ENCODE measurements at regions not wholly inside any gene's neighbourhood (a gene's known extent, or its start where the extent isn't known, plus 50 kb on each side); places are given as distances from the start of the nearest gene placed in this dataset.

DNA sequence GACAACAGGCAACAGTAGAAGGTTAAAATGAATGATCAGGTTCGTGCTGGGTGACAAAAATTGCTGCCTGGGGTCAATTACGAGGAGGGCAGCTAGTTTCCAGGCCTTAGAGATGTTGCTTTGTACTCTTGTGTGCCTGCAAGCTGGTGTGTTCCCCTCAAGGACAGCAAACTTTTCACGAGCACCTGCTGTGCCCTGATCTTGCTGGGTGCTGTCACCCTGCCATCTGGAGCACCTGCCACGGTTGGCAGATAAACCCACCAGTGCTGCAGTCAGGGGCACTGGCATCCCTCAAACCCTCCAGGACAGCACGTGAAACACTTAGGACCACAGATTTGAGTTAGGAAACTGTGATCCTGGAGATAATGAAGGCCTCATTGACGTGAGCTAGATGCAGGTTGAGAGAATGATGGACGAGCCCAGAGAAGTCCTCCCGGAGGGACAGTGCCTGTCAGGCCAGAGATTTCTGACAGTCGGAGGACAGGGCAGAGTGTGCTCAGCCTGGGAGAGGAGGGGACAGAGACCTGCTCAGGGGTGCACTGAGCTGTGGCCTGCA lies 104.3 kb upstream of the RAB12 start:
- Histone ChIP-seq H3K4me3 (IDR thresholded peaks at IDR 0.05; ENCODE audit: insufficient read depth, low read depth, low read length) (no peak overlapping the region), H3K36me3 (ENCODE audit: insufficient read depth) (no peaks in the 10 kb centered on the region), H3K27ac (no peak overlapping the region), H3K4me1 (ENCODE audit: low read depth, poor library complexity, severe bottlenecking) (no peaks in the 10 kb centered on the region), H3K27me3 (ENCODE audit: insufficient read depth, low read depth) (no peaks in the 10 kb centered on the region), H2AFZ (ENCODE audit: low read depth) (no peak overlapping the region), H3K79me2 (ENCODE audit: insufficient read depth, low read depth) (no peaks in the 10 kb centered on the region), H3K9ac (no peak overlapping the region), H4K20me1 (ENCODE audit: insufficient read depth) (no peaks in the 10 kb centered on the region), H3K4me2 (no peak overlapping the region)
- TF ChIP-seq, protein P1, sequence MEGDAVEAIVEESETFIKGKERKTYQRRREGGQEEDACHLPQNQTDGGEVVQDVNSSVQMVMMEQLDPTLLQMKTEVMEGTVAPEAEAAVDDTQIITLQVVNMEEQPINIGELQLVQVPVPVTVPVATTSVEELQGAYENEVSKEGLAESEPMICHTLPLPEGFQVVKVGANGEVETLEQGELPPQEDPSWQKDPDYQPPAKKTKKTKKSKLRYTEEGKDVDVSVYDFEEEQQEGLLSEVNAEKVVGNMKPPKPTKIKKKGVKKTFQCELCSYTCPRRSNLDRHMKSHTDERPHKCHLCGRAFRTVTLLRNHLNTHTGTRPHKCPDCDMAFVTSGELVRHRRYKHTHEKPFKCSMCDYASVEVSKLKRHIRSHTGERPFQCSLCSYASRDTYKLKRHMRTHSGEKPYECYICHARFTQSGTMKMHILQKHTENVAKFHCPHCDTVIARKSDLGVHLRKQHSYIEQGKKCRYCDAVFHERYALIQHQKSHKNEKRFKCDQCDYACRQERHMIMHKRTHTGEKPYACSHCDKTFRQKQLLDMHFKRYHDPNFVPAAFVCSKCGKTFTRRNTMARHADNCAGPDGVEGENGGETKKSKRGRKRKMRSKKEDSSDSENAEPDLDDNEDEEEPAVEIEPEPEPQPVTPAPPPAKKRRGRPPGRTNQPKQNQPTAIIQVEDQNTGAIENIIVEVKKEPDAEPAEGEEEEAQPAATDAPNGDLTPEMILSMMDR (conservative IDR thresholded peaks at IDR 0.05; ENCODE audit: low read depth, low read length) = no peak

- Histone ChIP-seq H4K20me1 (ENCODE audit: insufficient read depth) (no peaks in the 10 kb centered on the region), H3K4me1 (ENCODE audit: low read depth, poor library complexity, severe bottlenecking) (no peaks in the 10 kb centered on the region), H3K4me3 (IDR thresholded peaks at IDR 0.05; ENCODE audit: insufficient read depth, low read depth, low read length) (no peak overlapping the region), H3K9ac (no peak overlapping the region), H3K79me2 (ENCODE audit: insufficient read depth, low read depth) (no peaks in the 10 kb centered on the region), H3K27ac (no peak overlapping the region), H3K27me3 (ENCODE audit: insufficient read depth, low read depth) (no peaks in the 10 kb centered on the region), H3K36me3 (ENCODE audit: insufficient read depth) (no peaks in the 10 kb centered on the region), H3K4me2 (no peak overlapping the region), H2AFZ (ENCODE audit: low read depth) (no peak overlapping the region)
- TF ChIP-seq, protein P1 (conservative IDR thresholded peaks at IDR 0.05; ENCODE audit: low read depth, low read length) = no peak
Measured at GRCh38 chr18:8506251-8507049, 102.8 kb upstream of the RAB12 start.

- no peak overlapping the region for H3K4me2 ChIP-seq
- no peaks in the 10 kb centered on the region for H3K4me1 ChIP-seq (ENCODE audit: low read depth, poor library complexity, severe bottlenecking)
- H4K20me1 ChIP-seq (ENCODE audit: insufficient read depth) = no peaks in the 10 kb centered on the region
- TF ChIP-seq, protein P1 (conservative IDR thresholded peaks at IDR 0.05; ENCODE audit: low read depth, low read length) = no peak
- no peak overlapping the region for H3K4me3 ChIP-seq (IDR thresholded peaks at IDR 0.05; ENCODE audit: insufficient read depth, low read depth, low read length)
- H2AFZ ChIP-seq (ENCODE audit: low read depth) = no peak overlapping the region
- no peak overlapping the region for H3K9ac ChIP-seq
- H3K27ac ChIP-seq = no peak overlapping the region
- no peaks in the 10 kb centered on the region for H3K79me2 ChIP-seq (ENCODE audit: insufficient read depth, low read depth)
- no peaks in the 10 kb centered on the region for H3K36me3 ChIP-seq (ENCODE audit: insufficient read depth)
- no peaks in the 10 kb centered on the region for H3K27me3 ChIP-seq (ENCODE audit: insufficient read depth, low read depth)
Measured at GRCh38 chr18:8507361-8507760, 101.9 kb upstream of the RAB12 start.

DNA sequence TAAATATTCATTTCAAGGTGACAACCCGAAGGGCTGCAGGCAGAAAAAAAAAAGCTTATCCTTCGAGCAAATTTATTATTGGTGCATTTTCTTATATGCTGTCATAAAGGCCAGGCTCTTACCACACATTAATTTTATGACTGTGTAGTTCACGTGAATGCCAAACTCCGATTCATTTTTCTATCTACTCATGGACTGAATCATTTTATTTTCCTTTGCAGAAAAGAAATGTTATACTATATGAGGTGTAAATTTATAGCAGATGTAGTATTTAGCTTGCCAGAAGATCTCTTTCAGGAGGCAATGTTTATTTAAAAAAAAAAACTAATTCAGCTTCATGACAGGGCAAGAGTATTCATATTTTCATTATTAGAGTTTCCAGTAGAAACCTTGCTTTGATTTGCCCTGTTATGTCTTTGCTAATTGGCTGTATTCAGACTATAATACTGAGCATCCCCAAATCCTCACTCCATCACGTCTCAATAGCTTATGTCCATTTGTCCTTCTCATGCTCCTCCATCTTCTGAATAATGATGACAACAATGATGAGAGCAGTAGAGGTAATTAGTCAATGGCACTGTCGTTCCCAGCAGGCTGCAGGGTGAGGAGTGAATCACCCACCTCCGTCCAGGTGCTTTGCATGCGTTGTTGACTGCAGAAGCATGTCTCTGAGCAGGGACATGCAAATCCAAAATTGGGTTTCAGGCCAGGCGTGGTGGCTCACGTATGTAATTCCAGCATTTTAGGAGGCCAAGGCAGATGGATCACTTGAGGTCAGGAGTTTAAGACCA lies 101.1 kb upstream of the RAB12 start:
- no peak overlapping the region for H2AFZ ChIP-seq (ENCODE audit: low read depth)
- H4K20me1 ChIP-seq (ENCODE audit: insufficient read depth) = no peaks in the 10 kb centered on the region
- TF ChIP-seq, protein P1 (conservative IDR thresholded peaks at IDR 0.05; ENCODE audit: low read depth, low read length) = no peak
- H3K4me2 ChIP-seq = no peak overlapping the region
- no peak overlapping the region for H3K27ac ChIP-seq
- H3K79me2 ChIP-seq (ENCODE audit: insufficient read depth, low read depth) = no peaks in the 10 kb centered on the region
- no peaks in the 10 kb centered on the region for H3K27me3 ChIP-seq (ENCODE audit: insufficient read depth, low read depth)
- no peaks in the 10 kb centered on the region for H3K4me1 ChIP-seq (ENCODE audit: low read depth, poor library complexity, severe bottlenecking)
- H3K36me3 ChIP-seq (ENCODE audit: insufficient read depth) = no peaks in the 10 kb centered on the region
- no peak overlapping the region for H3K9ac ChIP-seq
- H3K4me3 ChIP-seq (IDR thresholded peaks at IDR 0.05; ENCODE audit: insufficient read depth, low read depth, low read length) = no peak overlapping the region
